ENCODE measurements at regions not wholly inside any gene's neighbourhood (a gene's known extent, or its start where the extent isn't known, plus 50 kb on each side); places are given as distances from the start of the nearest gene placed in this dataset.
"Not testable (repeated sequence)": the region's sequence is repeated elsewhere in the genome, so short reads cannot be mapped to it uniquely, and the experiment has no call there.

GRCh38 chr6:86079938-86080337 lies 437.3 kb upstream of the SYNCRIP start:
- Histone ChIP-seq H4K20me1 (ENCODE audit: control insufficient read depth, extremely low read depth, insufficient read depth, low read length) (no peaks in the 10 kb centered on the region), H3K36me3 (ENCODE audit: control insufficient read depth, insufficient read depth, low read length) (no peaks in the 10 kb centered on the region), H3K27ac (ENCODE audit: insufficient read depth, low read length) (no peak overlapping the region), H3K9me3 (ENCODE audit: control insufficient read depth, insufficient read depth, low read depth, low read length) (no peaks in the 10 kb centered on the region), H3K79me2 (ENCODE audit: control insufficient read depth, insufficient read depth, low read length) (no peaks in the 10 kb centered on the region), H3K4me3 (replicated peaks in 1 of 4; ENCODE audit: control extremely low read depth in 1 of 4, insufficient read depth in 1 of 4, low read depth in 3 of 4, low read length in 4 of 4) (no peak overlapping the region), H3K27me3 (ENCODE audit: control insufficient read depth, insufficient read depth, low read length) (no peaks in the 10 kb centered on the region), H2AFZ (ENCODE audit: low read length) (no peak overlapping the region), H3K4me2 (ENCODE audit: extremely low read depth, insufficient read depth, low read length) (no peak overlapping the region), H3K9ac (ENCODE audit: insufficient read depth, low read length) (no peak overlapping the region), H3K4me1 (ENCODE audit: control insufficient read depth, extremely low read depth, insufficient read depth, low read length) (no peaks in the 10 kb centered on the region)
- no peak for DNase-seq (ENCODE audit: low read depth in 2 of 2)
- no peak for TF ChIP-seq EZH2 (IDR thresholded peaks at IDR 0.05; ENCODE audit: low read length, missing control alignments)
- TF ChIP-seq, protein P1, sequence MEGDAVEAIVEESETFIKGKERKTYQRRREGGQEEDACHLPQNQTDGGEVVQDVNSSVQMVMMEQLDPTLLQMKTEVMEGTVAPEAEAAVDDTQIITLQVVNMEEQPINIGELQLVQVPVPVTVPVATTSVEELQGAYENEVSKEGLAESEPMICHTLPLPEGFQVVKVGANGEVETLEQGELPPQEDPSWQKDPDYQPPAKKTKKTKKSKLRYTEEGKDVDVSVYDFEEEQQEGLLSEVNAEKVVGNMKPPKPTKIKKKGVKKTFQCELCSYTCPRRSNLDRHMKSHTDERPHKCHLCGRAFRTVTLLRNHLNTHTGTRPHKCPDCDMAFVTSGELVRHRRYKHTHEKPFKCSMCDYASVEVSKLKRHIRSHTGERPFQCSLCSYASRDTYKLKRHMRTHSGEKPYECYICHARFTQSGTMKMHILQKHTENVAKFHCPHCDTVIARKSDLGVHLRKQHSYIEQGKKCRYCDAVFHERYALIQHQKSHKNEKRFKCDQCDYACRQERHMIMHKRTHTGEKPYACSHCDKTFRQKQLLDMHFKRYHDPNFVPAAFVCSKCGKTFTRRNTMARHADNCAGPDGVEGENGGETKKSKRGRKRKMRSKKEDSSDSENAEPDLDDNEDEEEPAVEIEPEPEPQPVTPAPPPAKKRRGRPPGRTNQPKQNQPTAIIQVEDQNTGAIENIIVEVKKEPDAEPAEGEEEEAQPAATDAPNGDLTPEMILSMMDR (conservative IDR thresholded peaks at IDR 0.05 in 1 of 2, IDR thresholded peaks at IDR 0.05 in 1 of 2; ENCODE audit: low read depth in 1 of 2, low read length in 2 of 2), result no peak

- TF ChIP-seq EZH2 (IDR thresholded peaks at IDR 0.05; ENCODE audit: low read length, missing control alignments), result no peak
- TF ChIP-seq, protein P1 (conservative IDR thresholded peaks at IDR 0.05 in 1 of 2, IDR thresholded peaks at IDR 0.05 in 1 of 2; ENCODE audit: low read depth in 1 of 2, low read length in 2 of 2), result no peak
- Histone ChIP-seq H3K79me2 (ENCODE audit: control insufficient read depth, insufficient read depth, low read length) (no peaks in the 10 kb centered on the region), H3K27me3 (ENCODE audit: control insufficient read depth, insufficient read depth, low read length) (no peaks in the 10 kb centered on the region), H3K4me1 (ENCODE audit: control insufficient read depth, extremely low read depth, insufficient read depth, low read length) (no peaks in the 10 kb centered on the region), H3K4me2 (ENCODE audit: extremely low read depth, insufficient read depth, low read length) (no peak overlapping the region), H3K36me3 (ENCODE audit: control insufficient read depth, insufficient read depth, low read length) (no peaks in the 10 kb centered on the region), H4K20me1 (ENCODE audit: control insufficient read depth, extremely low read depth, insufficient read depth, low read length) (no peaks in the 10 kb centered on the region), H3K27ac (ENCODE audit: insufficient read depth, low read length) (no peak overlapping the region), H3K9ac (ENCODE audit: insufficient read depth, low read length) (no peak overlapping the region), H3K4me3 (replicated peaks in 1 of 4; ENCODE audit: control extremely low read depth in 1 of 4, insufficient read depth in 1 of 4, low read depth in 3 of 4, low read length in 4 of 4) (no peak overlapping the region), H3K9me3 (ENCODE audit: control insufficient read depth, insufficient read depth, low read depth, low read length) (no peaks in the 10 kb centered on the region), H2AFZ (ENCODE audit: low read length) (no peak overlapping the region)
- DNase-seq (ENCODE audit: low read depth in 2 of 2), result no peak
Observed at GRCh38 chr6:86070151-86070550, 427.5 kb upstream of the SYNCRIP start.

DNA sequence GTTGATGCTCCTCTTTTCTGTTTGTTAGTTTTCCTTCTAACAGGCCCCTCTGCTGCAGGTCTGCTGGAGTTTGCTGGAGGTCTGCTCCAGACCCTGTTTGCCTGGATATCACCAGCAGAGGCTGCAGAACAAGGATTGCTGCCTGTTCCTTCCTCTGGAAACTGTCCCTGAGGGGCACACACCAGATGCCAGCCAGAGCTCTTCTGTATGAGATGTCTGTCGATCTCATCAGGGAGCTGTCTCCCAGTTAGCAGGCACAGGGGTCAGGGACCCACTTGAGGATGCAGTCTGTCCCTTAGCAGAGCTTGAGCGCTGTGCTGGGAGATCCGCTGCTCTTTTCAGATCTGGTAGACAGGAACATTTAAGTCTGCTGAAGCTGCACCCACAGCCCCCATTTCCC lies 422.3 kb upstream of the SYNCRIP start:
- H2AFZ ChIP-seq (ENCODE audit: low read length); H3K27me3 ChIP-seq (ENCODE audit: control insufficient read depth, insufficient read depth, low read length); H3K4me1 ChIP-seq (ENCODE audit: control insufficient read depth, extremely low read depth, insufficient read depth, low read length); H3K9me3 ChIP-seq (ENCODE audit: control insufficient read depth, insufficient read depth, low read depth, low read length); H3K9ac ChIP-seq (ENCODE audit: insufficient read depth, low read length); DNase-seq (ENCODE audit: low read depth in 2 of 2); H3K36me3 ChIP-seq (ENCODE audit: control insufficient read depth, insufficient read depth, low read length); H3K4me2 ChIP-seq (ENCODE audit: extremely low read depth, insufficient read depth, low read length); H3K4me3 ChIP-seq (replicated peaks in 1 of 4; ENCODE audit: control extremely low read depth in 1 of 4, insufficient read depth in 1 of 4, low read depth in 3 of 4, low read length in 4 of 4); H3K27ac ChIP-seq (ENCODE audit: insufficient read depth, low read length); H4K20me1 ChIP-seq (ENCODE audit: control insufficient read depth, extremely low read depth, insufficient read depth, low read length); H3K79me2 ChIP-seq (ENCODE audit: control insufficient read depth, insufficient read depth, low read length): not testable (repeated sequence)

GRCh38 chr6:86057293-86057980 lies 414.8 kb upstream of the SYNCRIP start:
- H3K4me2 ChIP-seq (ENCODE audit: extremely low read depth, insufficient read depth, low read length); DNase-seq (ENCODE audit: low read depth in 2 of 2); H4K20me1 ChIP-seq (ENCODE audit: control insufficient read depth, extremely low read depth, insufficient read depth, low read length); H3K27ac ChIP-seq (ENCODE audit: insufficient read depth, low read length); H3K27me3 ChIP-seq (ENCODE audit: control insufficient read depth, insufficient read depth, low read length); H3K9ac ChIP-seq (ENCODE audit: insufficient read depth, low read length); H3K9me3 ChIP-seq (ENCODE audit: control insufficient read depth, insufficient read depth, low read depth, low read length); H2AFZ ChIP-seq (ENCODE audit: low read length); H3K4me3 ChIP-seq (replicated peaks in 1 of 4; ENCODE audit: control extremely low read depth in 1 of 4, insufficient read depth in 1 of 4, low read depth in 3 of 4, low read length in 4 of 4); H3K4me1 ChIP-seq (ENCODE audit: control insufficient read depth, extremely low read depth, insufficient read depth, low read length); H3K79me2 ChIP-seq (ENCODE audit: control insufficient read depth, insufficient read depth, low read length); H3K36me3 ChIP-seq (ENCODE audit: control insufficient read depth, insufficient read depth, low read length): not testable (repeated sequence)

Measured in fibroblast of lung (primary cell).